Ovary (tissue), 3 donors: ENCODE measurements at regions not wholly inside any gene's neighbourhood (a gene's known extent, or its start where the extent isn't known, plus 50 kb on each side); places are given as distances from the start of the nearest gene placed in this dataset.

ENCODE experiments used
- EP300 ChIP-seq: sonication (generic); formaldehyde crosslinking; IDR thresholded peaks from one replicate; pipeline ENCODE4 v1.6.1; 2017; ENCODE audit warnings: antibody characterized with exemption
- POLR2A ChIP-seq: fragments of 450-650 bp; IDR thresholded peaks from one replicate; pipeline ENCODE4 v1.6.1; 2017; ENCODE audit warnings: antibody characterized with exemption, mild to moderate bottlenecking, moderate library complexity
- TF ChIP-seq, protein P1 (sequence below), 3 donors: fragments of 450-650 bp in 2 of 3; fragments of 200-600 bp in 1 of 3; IDR thresholded peaks; one replicate each; pipeline versions ENCODE4 v1.5.1 to v1.8.0; 2016 to 2022; ENCODE audit warnings: antibody characterized with exemption in 3 of 3, mild to moderate bottlenecking in 1 of 3
- donor health status: DM: no; HTN: no; CAD: no.

DNA sequence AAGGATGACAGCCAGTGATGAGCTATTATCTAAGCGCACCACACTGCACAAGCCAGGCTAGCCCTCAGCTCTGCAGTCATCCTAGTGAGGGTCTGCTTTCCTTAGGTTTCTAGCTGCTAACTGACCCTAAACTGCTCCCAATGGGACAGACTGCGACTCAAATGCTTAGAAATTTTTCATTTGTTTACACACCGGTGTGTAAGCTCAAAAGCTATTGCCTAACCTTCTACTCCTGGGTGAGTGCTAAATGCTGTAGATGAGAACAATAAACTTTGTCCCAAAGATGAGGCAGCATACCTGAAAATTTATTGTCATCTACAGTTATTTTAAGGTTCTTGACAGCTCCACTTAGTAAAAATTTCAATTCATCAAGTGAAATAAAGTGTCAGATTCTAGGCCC lies 311.4 kb downstream of the TMEM167A start:
- TF ChIP-seq, protein P1, sequence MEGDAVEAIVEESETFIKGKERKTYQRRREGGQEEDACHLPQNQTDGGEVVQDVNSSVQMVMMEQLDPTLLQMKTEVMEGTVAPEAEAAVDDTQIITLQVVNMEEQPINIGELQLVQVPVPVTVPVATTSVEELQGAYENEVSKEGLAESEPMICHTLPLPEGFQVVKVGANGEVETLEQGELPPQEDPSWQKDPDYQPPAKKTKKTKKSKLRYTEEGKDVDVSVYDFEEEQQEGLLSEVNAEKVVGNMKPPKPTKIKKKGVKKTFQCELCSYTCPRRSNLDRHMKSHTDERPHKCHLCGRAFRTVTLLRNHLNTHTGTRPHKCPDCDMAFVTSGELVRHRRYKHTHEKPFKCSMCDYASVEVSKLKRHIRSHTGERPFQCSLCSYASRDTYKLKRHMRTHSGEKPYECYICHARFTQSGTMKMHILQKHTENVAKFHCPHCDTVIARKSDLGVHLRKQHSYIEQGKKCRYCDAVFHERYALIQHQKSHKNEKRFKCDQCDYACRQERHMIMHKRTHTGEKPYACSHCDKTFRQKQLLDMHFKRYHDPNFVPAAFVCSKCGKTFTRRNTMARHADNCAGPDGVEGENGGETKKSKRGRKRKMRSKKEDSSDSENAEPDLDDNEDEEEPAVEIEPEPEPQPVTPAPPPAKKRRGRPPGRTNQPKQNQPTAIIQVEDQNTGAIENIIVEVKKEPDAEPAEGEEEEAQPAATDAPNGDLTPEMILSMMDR (IDR thresholded peaks at IDR 0.05), result no peak
- TF ChIP-seq POLR2A (no peak), EP300 (no peak)
